ENCODE measurements at regions not wholly inside any gene's neighbourhood (a gene's known extent, or its start where the extent isn't known, plus 50 kb on each side); places are given as distances from the start of the nearest gene placed in this dataset.
A peak's percentile ranks its signal among the peaks of the same experiment; 100 is the strongest.

- peak in 6 of 8 donors; percentile 22 to 79 (median 56) for ATAC-seq
- no peak for DNase-seq
- Histone ChIP-seq H3K4me1 (peaks cover 0 to 9% (median 0%) of the 10 kb centered on the region in 9 donors), H3K27me3 (no peaks in the 10 kb centered on the region), H3K9me3 (no peaks in the 10 kb centered on the region), H3K4me3 (no peak overlapping the region), H3K27ac (peak overlapping the region in 6 of 10 donors; percentile 11 to 59 (median 39)), H3K36me3 (no peaks in the 10 kb centered on the region)
- TF ChIP-seq CTCF (IDR thresholded peaks at IDR 0.05) = no peak
- 42 to 61% methylated on average over 3 of the region's 3 CpGs for WGBS, 2 donors
- intact Hi-C loops (cut with DNase I) = no loop called here
Observed at GRCh38 chr13:42715909-42716308, 65.5 kb upstream of the FAM216B start.

- Histone ChIP-seq H3K36me3 (no peaks in the 10 kb centered on the region), H3K4me3 (no peak overlapping the region), H3K27me3 (no peaks in the 10 kb centered on the region), H3K9me3 (no peaks in the 10 kb centered on the region), H3K27ac (no peak overlapping the region), H3K4me1 (peaks cover 0 to 9% (median 0%) of the 10 kb centered on the region in 9 donors)
- intact Hi-C loops (cut with DNase I) = no loop called here
- WGBS, 2 donors = 95 to 98% methylated on average over 1 of the region's 1 CpG
- ATAC-seq (no peak), DNase-seq (no peak)
- no peak for TF ChIP-seq CTCF (IDR thresholded peaks at IDR 0.05)
Observed at GRCh38 chr13:42717176-42717575, 64.2 kb upstream of the FAM216B start.

- Histone ChIP-seq H3K4me3 (no peak overlapping the region), H3K36me3 (no peaks in the 10 kb centered on the region), H3K4me1 (peaks cover 0 to 9% (median 0%) of the 10 kb centered on the region in 9 donors), H3K9me3 (no peaks in the 10 kb centered on the region), H3K27ac (peak overlapping the region in 1 of 10 donors; percentile 62), H3K27me3 (no peaks in the 10 kb centered on the region)
- DNase-seq = no peak
- ATAC-seq = peak in 1 of 8 donors; percentile 78
- no peak for TF ChIP-seq CTCF (IDR thresholded peaks at IDR 0.05)
- 72 to 80% methylated on average over 12 of the region's 12 CpGs for WGBS, 2 donors
- intact Hi-C loops (cut with DNase I) = no loop called here
Observed at GRCh38 chr13:42720113-42720857, 61.1 kb upstream of the FAM216B start.

GRCh38 chr13:42720858-42721219, 60.5 kb upstream of the FAM216B start:
- no peaks in the 10 kb centered on the region for H3K27me3 ChIP-seq
- H3K4me3 ChIP-seq = no peak overlapping the region
- no peaks in the 10 kb centered on the region for H3K36me3 ChIP-seq
- DNase-seq (no peak), ATAC-seq (no peak)
- WGBS, 2 donors = 81 to 85% methylated on average over 2 of the region's 2 CpGs
- H3K9me3 ChIP-seq = peaks cover 0 to 3% (median 0%) of the 10 kb centered on the region in 11 donors
- H3K27ac ChIP-seq = peak overlapping the region in 1 of 10 donors; percentile 57
- peaks cover 0 to 6% (median 0%) of the 10 kb centered on the region in 9 donors for H3K4me1 ChIP-seq
- intact Hi-C loops (cut with DNase I) = no loop called here
- TF ChIP-seq CTCF (IDR thresholded peaks at IDR 0.05) = no peak

Data from heart right ventricle (tissue), 16 donors.